ENCODE measurements at regions not wholly inside any gene's neighbourhood (a gene's known extent, or its start where the extent isn't known, plus 50 kb on each side); places are given as distances from the start of the nearest gene placed in this dataset.

GRCh38 chr12:13857750-13858149, 123.7 kb downstream of the GRIN2B start:
- Histone ChIP-seq H3K36me3 (ENCODE audit: control insufficient read depth, insufficient read depth, low read length) (no peaks in the 10 kb centered on the region), H3K27me3 (ENCODE audit: control insufficient read depth, insufficient read depth, low read length) (no peaks in the 10 kb centered on the region; the same call in 1 of the 2 replicates), H3K4me3 (ENCODE audit: low read depth in 2 of 2, low read length in 2 of 2) (no peak overlapping the region), H3K27ac (ENCODE audit: low read length) (no peak overlapping the region), H3K9me3 (ENCODE audit: control insufficient read depth, insufficient read depth, low read depth, low read length) (no peaks in the 10 kb centered on the region), H3K4me1 (ENCODE audit: control insufficient read depth, insufficient read depth, low read length) (no peaks in the 10 kb centered on the region)
- ATAC-seq, result no peak
- ChIA-PET CTCF (no interaction called here), POLR2A (no interaction called here)
- no peak for DNase-seq (ENCODE audit: low read depth, low spot score)
- in situ Hi-C loops (cut with HindIII; ENCODE audit: low pct_unique_long_range_greater_than_20kb, low sequenced_read_pairs), result no loop called here
- TF ChIP-seq POLR2AphosphoS5 (IDR thresholded peaks at IDR 0.05; ENCODE audit: low read depth, low read length) (no peak), CTCF (IDR thresholded peaks at IDR 0.05) (no peak), SIN3A (IDR thresholded peaks at IDR 0.05; ENCODE audit: borderline replicate concordance, insufficient read depth, low read depth, low read length) (no peak), TCF7L2 (IDR thresholded peaks at IDR 0.05; ENCODE audit: low read depth, low read length) (no peak)
- TF ChIP-seq, protein P1, sequence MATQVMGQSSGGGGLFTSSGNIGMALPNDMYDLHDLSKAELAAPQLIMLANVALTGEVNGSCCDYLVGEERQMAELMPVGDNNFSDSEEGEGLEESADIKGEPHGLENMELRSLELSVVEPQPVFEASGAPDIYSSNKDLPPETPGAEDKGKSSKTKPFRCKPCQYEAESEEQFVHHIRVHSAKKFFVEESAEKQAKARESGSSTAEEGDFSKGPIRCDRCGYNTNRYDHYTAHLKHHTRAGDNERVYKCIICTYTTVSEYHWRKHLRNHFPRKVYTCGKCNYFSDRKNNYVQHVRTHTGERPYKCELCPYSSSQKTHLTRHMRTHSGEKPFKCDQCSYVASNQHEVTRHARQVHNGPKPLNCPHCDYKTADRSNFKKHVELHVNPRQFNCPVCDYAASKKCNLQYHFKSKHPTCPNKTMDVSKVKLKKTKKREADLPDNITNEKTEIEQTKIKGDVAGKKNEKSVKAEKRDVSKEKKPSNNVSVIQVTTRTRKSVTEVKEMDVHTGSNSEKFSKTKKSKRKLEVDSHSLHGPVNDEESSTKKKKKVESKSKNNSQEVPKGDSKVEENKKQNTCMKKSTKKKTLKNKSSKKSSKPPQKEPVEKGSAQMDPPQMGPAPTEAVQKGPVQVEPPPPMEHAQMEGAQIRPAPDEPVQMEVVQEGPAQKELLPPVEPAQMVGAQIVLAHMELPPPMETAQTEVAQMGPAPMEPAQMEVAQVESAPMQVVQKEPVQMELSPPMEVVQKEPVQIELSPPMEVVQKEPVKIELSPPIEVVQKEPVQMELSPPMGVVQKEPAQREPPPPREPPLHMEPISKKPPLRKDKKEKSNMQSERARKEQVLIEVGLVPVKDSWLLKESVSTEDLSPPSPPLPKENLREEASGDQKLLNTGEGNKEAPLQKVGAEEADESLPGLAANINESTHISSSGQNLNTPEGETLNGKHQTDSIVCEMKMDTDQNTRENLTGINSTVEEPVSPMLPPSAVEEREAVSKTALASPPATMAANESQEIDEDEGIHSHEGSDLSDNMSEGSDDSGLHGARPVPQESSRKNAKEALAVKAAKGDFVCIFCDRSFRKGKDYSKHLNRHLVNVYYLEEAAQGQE (IDR thresholded peaks at IDR 0.05; ENCODE audit: insufficient read depth in 1 of 2, low read depth in 2 of 2, low read length in 1 of 2), result no peak
- intact Hi-C loops (cut with micrococcal nuclease; ENCODE audit: unreplicated experiment), result no loop called here
- BruUV-seq (replicated peaks), result no TSS peak

DNA sequence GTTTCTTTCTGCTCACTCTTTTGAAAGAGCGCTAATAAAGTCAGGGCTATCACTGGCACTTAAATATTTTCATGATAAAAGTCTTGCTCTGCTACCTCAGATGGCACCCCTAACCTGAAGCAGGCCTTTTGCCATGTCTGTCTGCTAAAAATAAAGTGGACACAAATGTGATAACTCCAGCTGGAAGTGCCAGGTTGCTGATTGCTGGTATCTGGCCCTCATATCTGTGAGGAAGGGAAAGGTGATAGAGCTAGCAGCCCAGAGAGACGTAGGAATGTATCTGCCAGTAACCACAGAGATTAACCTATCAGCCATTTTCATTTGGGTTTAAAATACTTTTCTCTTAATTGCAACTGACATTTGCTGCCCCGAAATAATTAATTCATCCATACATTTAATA, 127.9 kb downstream of the GRIN2B start:
- DNase-seq (ENCODE audit: low read depth, low spot score), result no peak
- TF ChIP-seq, protein P1 (IDR thresholded peaks at IDR 0.05; ENCODE audit: insufficient read depth in 1 of 2, low read depth in 2 of 2, low read length in 1 of 2), result no peak
- no peak for TF ChIP-seq CTCF (IDR thresholded peaks at IDR 0.05)
- TF ChIP-seq POLR2AphosphoS5 (IDR thresholded peaks at IDR 0.05; ENCODE audit: low read depth, low read length), result no peak
- TF ChIP-seq TCF7L2 (IDR thresholded peaks at IDR 0.05; ENCODE audit: low read depth, low read length), result no peak
- TF ChIP-seq SIN3A (IDR thresholded peaks at IDR 0.05; ENCODE audit: borderline replicate concordance, insufficient read depth, low read depth, low read length), result no peak
- ChIA-PET POLR2A (interaction anchor here (0.6 kb wide), 1 partner anchor 271 kb away, joined by 4 read pairs; no protein-coding TSS in a partner anchor), CTCF (no interaction called here)
- BruUV-seq (replicated peaks), result no TSS peak
- ATAC-seq, result no peak
- intact Hi-C loops (cut with micrococcal nuclease; ENCODE audit: unreplicated experiment) (no loop called here), in situ Hi-C loops (cut with HindIII; ENCODE audit: low pct_unique_long_range_greater_than_20kb, low sequenced_read_pairs) (no loop called here)
- Histone ChIP-seq H3K27ac (ENCODE audit: low read length) (no peak overlapping the region), H3K4me1 (ENCODE audit: control insufficient read depth, insufficient read depth, low read length) (no peaks in the 10 kb centered on the region), H3K4me3 (ENCODE audit: low read depth in 2 of 2, low read length in 2 of 2) (no peak overlapping the region), H3K36me3 (ENCODE audit: control insufficient read depth, insufficient read depth, low read length) (no peaks in the 10 kb centered on the region), H3K9me3 (ENCODE audit: control insufficient read depth, insufficient read depth, low read depth, low read length) (no peaks in the 10 kb centered on the region), H3K27me3 (ENCODE audit: control insufficient read depth, insufficient read depth, low read length) (no peaks in the 10 kb centered on the region)

Measured in Panc1 (cell line).